ENCODE measurements at regions not wholly inside any gene's neighbourhood (a gene's known extent, or its start where the extent isn't known, plus 50 kb on each side); places are given as distances from the start of the nearest gene placed in this dataset.
"Not testable (repeated sequence)": the region's sequence is repeated elsewhere in the genome, so short reads cannot be mapped to it uniquely, and the experiment has no call there.

GRCh38 chr15:75100679-75101078, 77.3 kb downstream of the PPCDC start:
- no peak for ATAC-seq

- peak; percentile 72 for ATAC-seq
These were observed 81.6 kb downstream of the PPCDC start for GRCh38 chr15:75104804-75105557.

- ATAC-seq = no peak
These were observed 84.1 kb downstream of the PPCDC start for GRCh38 chr15:75107516-75107907.

DNA sequence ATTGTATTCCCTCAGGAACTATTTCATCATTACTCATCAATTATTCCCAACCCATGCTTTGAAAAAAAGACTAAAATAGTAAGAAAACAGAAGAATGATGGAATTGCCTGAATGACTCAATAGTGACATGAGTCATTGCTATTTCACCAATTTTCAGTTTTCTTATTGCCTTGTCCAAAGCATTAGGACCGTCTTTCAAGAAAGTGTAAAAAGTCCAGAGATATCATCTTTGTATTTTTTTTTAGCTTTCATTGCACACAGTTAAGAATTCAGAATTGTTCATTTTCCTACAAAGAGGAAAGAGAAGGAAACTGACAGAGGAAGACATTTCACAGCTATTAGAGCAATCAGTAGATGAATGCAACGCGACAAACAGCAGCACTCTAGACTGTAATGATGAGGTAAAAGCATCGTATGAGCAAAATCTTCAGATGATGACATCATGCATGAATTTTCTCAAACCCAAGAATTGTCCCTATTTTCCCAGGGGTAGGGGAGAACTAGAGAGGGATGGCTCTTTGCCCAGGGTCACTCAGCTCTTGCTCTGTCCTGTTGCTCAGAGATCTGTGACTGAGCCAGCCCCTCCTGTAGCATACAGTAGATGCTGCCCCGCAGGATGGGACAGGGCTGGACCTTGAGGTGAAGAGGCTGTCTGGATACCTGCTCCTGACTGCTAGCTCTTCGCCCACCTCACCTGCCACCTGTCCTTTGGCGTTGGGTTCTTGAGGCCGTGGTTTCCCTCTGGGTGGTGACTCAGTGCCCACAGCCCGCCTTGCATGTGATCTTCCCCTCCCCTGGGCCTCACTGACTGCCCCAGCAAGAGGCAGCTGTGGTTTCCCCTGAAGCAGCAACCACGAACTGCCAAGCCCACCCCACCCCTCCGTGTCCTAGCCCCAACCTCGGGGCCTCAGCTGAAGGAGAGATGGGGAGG, 84.8 kb downstream of the PPCDC start:
- peak; percentile 18 for ATAC-seq

GRCh38 chr15:75109021-75109735, 85.8 kb downstream of the PPCDC start:
- ATAC-seq = no peak

GRCh38 chr15:75109736-75110130, 86.3 kb downstream of the PPCDC start:
- no peak for ATAC-seq

- ATAC-seq = no peak
These were observed 89.0 kb downstream of the PPCDC start for GRCh38 chr15:75112278-75112847.

GRCh38 chr15:75112848-75113492, 88.7 kb upstream of the C15orf39 start:
- ATAC-seq = no peak

DNA sequence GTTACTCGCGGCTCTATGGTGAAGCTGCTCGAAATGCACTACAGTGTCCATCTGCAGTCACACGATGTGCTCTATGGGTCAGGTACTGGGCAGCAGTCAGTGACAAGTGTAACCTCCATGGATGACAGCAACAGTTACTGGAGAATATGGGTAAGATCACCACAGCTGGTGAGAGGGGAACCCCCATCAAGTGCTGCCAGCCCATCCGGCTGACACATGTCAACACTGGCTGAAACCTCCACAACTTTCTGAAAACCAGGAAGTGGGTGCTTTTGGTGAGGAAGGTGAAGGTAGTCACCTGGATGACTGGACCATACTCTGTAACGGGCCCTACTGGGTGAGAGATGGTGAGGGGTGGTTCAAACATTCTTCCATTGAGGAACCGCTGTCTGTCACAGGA, 87.4 kb upstream of the C15orf39 start:
- ATAC-seq = no peak

DNA sequence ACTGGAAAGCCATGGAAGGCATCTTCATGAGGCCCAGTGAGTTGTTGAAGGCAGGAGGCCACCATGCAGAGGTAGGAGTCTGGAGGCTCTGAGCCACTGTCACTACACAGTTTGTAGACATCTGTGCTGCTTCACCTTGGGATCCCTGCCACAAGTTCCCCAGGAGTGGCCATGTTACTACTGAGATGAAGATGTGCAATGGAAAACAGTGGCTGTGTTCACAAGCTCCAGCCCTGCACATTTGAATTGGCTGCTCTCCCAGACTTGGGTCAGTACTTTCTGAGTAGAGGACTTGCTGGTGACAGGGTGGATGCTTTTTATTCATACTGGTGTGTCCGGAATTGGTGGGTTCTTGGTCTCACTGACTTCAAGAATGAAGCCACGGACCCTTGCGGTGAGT, 86.9 kb upstream of the C15orf39 start:
- no peak for ATAC-seq

DNA sequence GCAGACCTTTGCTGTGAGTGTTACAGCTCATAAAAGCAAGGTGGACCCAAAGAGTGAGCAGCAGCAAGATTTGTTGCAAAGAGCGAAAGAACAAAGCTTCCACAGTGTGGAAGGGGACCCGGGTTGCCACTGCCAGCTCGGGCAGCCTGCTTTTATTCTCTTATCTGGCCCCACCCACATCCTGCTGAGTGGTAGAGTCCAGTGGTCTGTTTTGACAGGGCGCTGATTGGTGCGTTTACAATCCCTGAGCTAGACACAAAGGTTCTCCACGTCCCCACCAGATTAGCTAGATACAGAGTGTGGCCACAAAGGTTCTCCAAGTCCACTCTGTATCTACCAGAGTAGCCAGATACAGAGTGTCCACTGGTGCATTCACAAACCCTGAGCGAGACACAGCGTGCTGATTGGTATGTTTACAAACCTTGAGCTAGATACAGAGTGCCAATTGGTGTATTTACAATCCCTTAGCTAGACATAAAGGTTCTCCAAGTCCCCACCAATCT, 86.2 kb upstream of the C15orf39 start:
- ATAC-seq = not testable (repeated sequence)

DNA sequence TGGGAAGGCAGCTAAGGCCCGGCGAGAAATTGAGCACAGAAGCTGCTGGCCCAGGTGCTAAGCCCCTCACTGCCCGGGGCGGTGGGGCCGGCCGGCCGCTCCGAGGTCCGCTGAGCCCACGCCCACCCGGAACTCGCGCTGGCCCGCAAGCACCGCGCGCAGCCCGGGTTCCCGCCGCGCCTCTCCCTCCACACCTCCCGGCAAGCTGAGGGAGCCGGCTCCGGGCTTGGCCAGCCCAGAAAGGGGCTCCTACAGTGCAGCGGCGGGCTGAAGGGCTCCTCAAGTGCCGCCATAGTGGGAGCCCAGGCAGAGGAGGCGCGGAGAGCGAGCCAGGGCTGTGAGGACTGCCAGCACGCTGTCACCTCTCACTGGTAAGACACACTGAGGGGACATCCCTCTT, 85.5 kb upstream of the C15orf39 start:
- ATAC-seq = not testable (repeated sequence)

GRCh38 chr15:75117993-75118392, 83.7 kb upstream of the C15orf39 start:
- no peak for ATAC-seq

GRCh38 chr15:75119312-75119711, 82.4 kb upstream of the C15orf39 start:
- ATAC-seq = not testable (repeated sequence)

- no peak for ATAC-seq
These were observed 80.2 kb upstream of the C15orf39 start for GRCh38 chr15:75121491-75121890.

- ATAC-seq = no peak
These were observed 78.3 kb upstream of the C15orf39 start for GRCh38 chr15:75123395-75123794.

GRCh38 chr15:75124278-75124677, 77.4 kb upstream of the C15orf39 start:
- peak; percentile 48 for ATAC-seq

DNA sequence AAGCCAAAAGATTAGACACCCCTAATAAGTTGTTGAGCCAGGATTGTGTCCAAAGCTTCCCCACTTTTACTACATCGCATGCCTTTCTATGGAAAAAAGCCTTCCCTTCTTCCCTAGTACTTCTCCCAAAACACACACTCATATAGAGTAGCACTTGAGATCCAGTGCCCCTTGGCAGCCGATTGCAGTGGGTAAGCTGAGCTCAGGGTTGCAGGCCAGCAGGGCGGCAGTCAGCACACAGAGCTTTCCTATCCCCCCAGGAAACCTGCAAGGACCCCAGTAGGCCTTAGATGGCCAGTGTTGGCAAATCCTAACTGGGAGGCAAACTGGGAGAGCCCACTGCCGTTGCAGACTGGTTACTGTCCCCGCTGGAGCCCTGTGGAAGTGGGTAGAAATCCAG, 75.7 kb upstream of the C15orf39 start:
- ATAC-seq = no peak

DNA sequence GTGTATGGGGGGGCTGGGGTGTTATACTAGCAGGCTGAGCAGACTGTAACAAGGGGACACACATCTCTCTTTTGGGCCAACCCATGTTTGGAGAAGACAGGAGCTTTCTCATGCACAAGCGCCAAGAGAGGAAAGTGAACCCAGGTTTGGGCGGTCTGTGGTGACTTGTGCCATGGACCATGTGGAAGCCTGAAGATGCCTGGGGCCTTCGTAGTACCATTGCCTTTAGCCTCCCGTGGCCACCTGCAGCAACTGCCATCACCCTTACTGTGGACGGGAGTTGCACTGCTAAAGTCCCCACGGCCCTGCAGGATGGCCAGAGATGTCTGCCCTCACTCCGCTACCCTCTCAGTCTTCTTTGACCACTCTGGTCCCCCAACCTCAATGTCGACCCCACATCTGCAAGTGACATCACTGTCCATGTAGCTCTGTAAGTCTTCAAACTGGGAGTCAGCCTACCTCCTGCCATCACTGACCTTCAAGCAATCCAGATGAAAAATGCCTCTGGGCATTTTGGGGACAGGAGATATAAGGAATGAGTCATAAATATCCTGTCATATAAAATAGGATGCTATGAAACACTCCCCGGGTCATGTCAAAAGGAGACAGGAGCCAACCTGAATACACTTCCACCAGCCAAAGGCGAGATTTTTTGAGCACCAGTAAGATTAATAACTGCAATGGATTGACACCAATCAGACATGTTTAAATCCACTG, 74.7 kb upstream of the C15orf39 start:
- ATAC-seq = no peak

- peak; percentile 55 for ATAC-seq
These were observed 71.9 kb upstream of the C15orf39 start for GRCh38 chr15:75129788-75130187.

GRCh38 chr15:75131269-75131643, 70.4 kb upstream of the C15orf39 start:
- no peak for ATAC-seq
